ENCODE measurements at regions not wholly inside any gene's neighbourhood (a gene's known extent, or its start where the extent isn't known, plus 50 kb on each side); places are given as distances from the start of the nearest gene placed in this dataset.

GRCh38 chr19:29302002-29302928 is 89.3 kb upstream of the UQCRFS1 start:
- WGBS, 2 donors: 78 to 83% methylated on average over 10 of the region's 10 CpGs
- ATAC-seq (ENCODE audit: low FRiP score in 2 of 2) (no peak), DNase-seq (peak in 1 of 2 donors; percentile 12)
- no peak overlapping the region for H3K27ac ChIP-seq
- no peaks in the 10 kb centered on the region for H3K4me1 ChIP-seq
- no peak overlapping the region for H3K4me3 ChIP-seq
- no peaks in the 10 kb centered on the region for H3K36me3 ChIP-seq
- no peaks in the 10 kb centered on the region for H3K9me3 ChIP-seq
- no peaks in the 10 kb centered on the region for H3K27me3 ChIP-seq
- TF ChIP-seq EP300 (IDR thresholded peaks at IDR 0.05) (no peak), CTCF (IDR thresholded peaks at IDR 0.05) (no peak), POLR2A (IDR thresholded peaks at IDR 0.05) (no peak), POLR2AphosphoS5 (IDR thresholded peaks at IDR 0.05) (no peak)

- no peak overlapping the region for H3K4me3 ChIP-seq
- H3K27ac ChIP-seq: no peak overlapping the region
- WGBS, 2 donors: 76 to 84% methylated on average over 11 of the region's 11 CpGs
- TF ChIP-seq POLR2AphosphoS5 (IDR thresholded peaks at IDR 0.05) (no peak), EP300 (IDR thresholded peaks at IDR 0.05) (no peak), CTCF (IDR thresholded peaks at IDR 0.05) (no peak), POLR2A (IDR thresholded peaks at IDR 0.05) (no peak)
- H3K9me3 ChIP-seq: no peaks in the 10 kb centered on the region
- DNase-seq (peak in 1 of 2 donors; percentile 14), ATAC-seq (ENCODE audit: low FRiP score in 2 of 2) (no peak)
- no peaks in the 10 kb centered on the region for H3K36me3 ChIP-seq
- no peaks in the 10 kb centered on the region for H3K4me1 ChIP-seq
- H3K27me3 ChIP-seq: no peaks in the 10 kb centered on the region
Measured at GRCh38 chr19:29303069-29303718, 90.2 kb upstream of the UQCRFS1 start.

DNA sequence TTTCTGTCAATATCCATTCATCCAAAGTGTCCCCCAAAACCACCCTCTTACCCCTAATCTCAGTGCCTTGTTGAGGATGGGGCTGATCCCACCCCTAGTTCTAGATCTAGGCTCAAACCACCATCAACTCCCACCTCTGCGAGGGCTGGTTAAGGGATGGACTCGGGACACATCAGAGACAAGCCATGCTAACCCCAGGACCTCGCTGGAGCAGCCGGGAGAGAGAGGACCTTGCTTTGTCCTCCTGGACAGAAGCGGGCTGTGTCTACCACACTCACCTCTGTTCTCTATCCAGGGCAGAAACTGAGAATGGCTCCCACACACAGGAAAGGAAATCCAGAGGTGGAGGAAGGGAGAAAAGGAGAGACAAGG is 90.8 kb upstream of the UQCRFS1 start:
- TF ChIP-seq CTCF (IDR thresholded peaks at IDR 0.05) (no peak), POLR2A (IDR thresholded peaks at IDR 0.05) (no peak), EP300 (IDR thresholded peaks at IDR 0.05) (no peak), POLR2AphosphoS5 (IDR thresholded peaks at IDR 0.05) (no peak)
- 87 to 90% methylated on average over 5 of the region's 5 CpGs for WGBS, 2 donors
- Histone ChIP-seq H3K27me3 (no peaks in the 10 kb centered on the region), H3K36me3 (no peaks in the 10 kb centered on the region), H3K4me3 (no peak overlapping the region), H3K4me1 (no peaks in the 10 kb centered on the region), H3K9me3 (no peaks in the 10 kb centered on the region), H3K27ac (no peak overlapping the region)
- DNase-seq: no peak
- ATAC-seq (ENCODE audit: low FRiP score in 2 of 2): no peak

- TF ChIP-seq EP300 (IDR thresholded peaks at IDR 0.05): no peak
- TF ChIP-seq CTCF (IDR thresholded peaks at IDR 0.05): no peak
- TF ChIP-seq POLR2A (IDR thresholded peaks at IDR 0.05): no peak
- TF ChIP-seq POLR2AphosphoS5 (IDR thresholded peaks at IDR 0.05): no peak
- Histone ChIP-seq H3K27ac (no peak overlapping the region), H3K27me3 (no peaks in the 10 kb centered on the region), H3K36me3 (no peaks in the 10 kb centered on the region), H3K4me1 (no peaks in the 10 kb centered on the region), H3K9me3 (no peaks in the 10 kb centered on the region), H3K4me3 (no peak overlapping the region)
- ATAC-seq (ENCODE audit: low FRiP score in 2 of 2) (no peak), DNase-seq (no peak)
- WGBS, 2 donors: 42 to 52% methylated on average over 1 of the region's 1 CpG
Measured at GRCh38 chr19:29305268-29305667, 92.3 kb upstream of the UQCRFS1 start.
